Parathyroid adenoma (tissue), 2 donors: ENCODE measurements at regions not wholly inside any gene's neighbourhood (a gene's known extent, or its start where the extent isn't known, plus 50 kb on each side); places are given as distances from the start of the nearest gene placed in this dataset.

Experiments used
- H2AFZ ChIP-seq: fragments of 300-600 bp; sonication (generic); one replicate; pipeline ENCODE4 v1.7.0; 2017; ENCODE audit warnings: antibody characterized with exemption, mild to moderate bottlenecking
- H3K27ac ChIP-seq: fragments of 300-600 bp; sonication (generic); one replicate; pipeline ENCODE4 v1.7.0; 2017
- H3K27me3 ChIP-seq: fragments of 300-600 bp; sonication (generic); one replicate; pipeline ENCODE4 v1.7.0; 2017; ENCODE audit warnings: low read length; ENCODE audit not compliant: control insufficient read depth, insufficient read depth
- H3K36me3 ChIP-seq: fragments of 300-600 bp; sonication (generic); one replicate; pipeline ENCODE4 v1.7.0; 2017; ENCODE audit warnings: low read length; ENCODE audit not compliant: control insufficient read depth, insufficient read depth
- H3K4me1 ChIP-seq: fragments of 300-600 bp; sonication (generic); one replicate; pipeline ENCODE4 v1.7.0; 2017; ENCODE audit warnings: control low read depth
- H3K4me2 ChIP-seq: fragments of 300-600 bp; sonication (generic); one replicate; pipeline ENCODE4 v1.7.0; 2017; ENCODE audit warnings: low read length
- H3K4me3 ChIP-seq: fragments of 300-600 bp; sonication (generic); one replicate; pipeline ENCODE4 v1.7.0; 2017; ENCODE audit warnings: low read depth, low read length
- H3K79me2 ChIP-seq: fragments of 300-600 bp; sonication (generic); one replicate; pipeline ENCODE4 v1.7.0; 2017; ENCODE audit warnings: control low read depth
- H3K9ac ChIP-seq: fragments of 300-600 bp; sonication (generic); one replicate; pipeline ENCODE4 v1.7.0; 2017; ENCODE audit warnings: mild to moderate bottlenecking
- H3K9me3 ChIP-seq: fragments of 300-600 bp; sonication (generic); one replicate; pipeline ENCODE4 v1.7.0; 2017; ENCODE audit warnings: low read length; ENCODE audit not compliant: control insufficient read depth
- TF ChIP-seq, protein P1 (sequence below): fragments of 300-600 bp; sonication (generic); IDR thresholded peaks from one replicate; pipeline ENCODE4 v1.7.0; 2017; ENCODE audit warnings: antibody characterized with exemption, mild to moderate bottlenecking
- donor health status: primary hyperparathyroidism.

DNA sequence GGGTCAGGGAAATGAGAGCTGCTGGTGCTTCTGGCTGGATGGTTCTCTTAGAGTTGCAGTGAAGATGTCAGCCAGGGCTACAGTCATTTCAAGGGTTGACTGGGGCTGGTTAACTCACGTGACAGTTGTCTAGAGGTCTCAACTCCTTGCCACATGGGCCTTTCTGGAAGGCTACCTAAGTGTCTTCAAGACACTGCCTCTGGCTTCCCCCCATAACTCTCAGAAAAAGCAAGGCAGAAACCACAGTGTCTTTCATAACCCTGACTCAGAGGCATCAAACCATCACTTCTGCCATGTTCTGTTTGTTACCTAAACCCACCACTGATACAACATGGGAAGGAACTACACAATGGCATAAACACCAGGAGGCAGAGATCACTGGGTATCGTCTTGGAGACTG is 828.9 kb downstream of the EPHA4 start:
- Histone ChIP-seq H2AFZ (no peak overlapping the region), H3K27me3 (no peaks in the 10 kb centered on the region), H3K36me3 (no peaks in the 10 kb centered on the region), H3K4me1 (no peaks in the 10 kb centered on the region), H3K27ac (no peak overlapping the region), H3K9me3 (no peaks in the 10 kb centered on the region), H3K9ac (no peak overlapping the region), H3K79me2 (no peaks in the 10 kb centered on the region), H3K4me3 (no peak overlapping the region), H3K4me2 (no peak overlapping the region)
- TF ChIP-seq, protein P1, sequence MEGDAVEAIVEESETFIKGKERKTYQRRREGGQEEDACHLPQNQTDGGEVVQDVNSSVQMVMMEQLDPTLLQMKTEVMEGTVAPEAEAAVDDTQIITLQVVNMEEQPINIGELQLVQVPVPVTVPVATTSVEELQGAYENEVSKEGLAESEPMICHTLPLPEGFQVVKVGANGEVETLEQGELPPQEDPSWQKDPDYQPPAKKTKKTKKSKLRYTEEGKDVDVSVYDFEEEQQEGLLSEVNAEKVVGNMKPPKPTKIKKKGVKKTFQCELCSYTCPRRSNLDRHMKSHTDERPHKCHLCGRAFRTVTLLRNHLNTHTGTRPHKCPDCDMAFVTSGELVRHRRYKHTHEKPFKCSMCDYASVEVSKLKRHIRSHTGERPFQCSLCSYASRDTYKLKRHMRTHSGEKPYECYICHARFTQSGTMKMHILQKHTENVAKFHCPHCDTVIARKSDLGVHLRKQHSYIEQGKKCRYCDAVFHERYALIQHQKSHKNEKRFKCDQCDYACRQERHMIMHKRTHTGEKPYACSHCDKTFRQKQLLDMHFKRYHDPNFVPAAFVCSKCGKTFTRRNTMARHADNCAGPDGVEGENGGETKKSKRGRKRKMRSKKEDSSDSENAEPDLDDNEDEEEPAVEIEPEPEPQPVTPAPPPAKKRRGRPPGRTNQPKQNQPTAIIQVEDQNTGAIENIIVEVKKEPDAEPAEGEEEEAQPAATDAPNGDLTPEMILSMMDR: no peak

DNA sequence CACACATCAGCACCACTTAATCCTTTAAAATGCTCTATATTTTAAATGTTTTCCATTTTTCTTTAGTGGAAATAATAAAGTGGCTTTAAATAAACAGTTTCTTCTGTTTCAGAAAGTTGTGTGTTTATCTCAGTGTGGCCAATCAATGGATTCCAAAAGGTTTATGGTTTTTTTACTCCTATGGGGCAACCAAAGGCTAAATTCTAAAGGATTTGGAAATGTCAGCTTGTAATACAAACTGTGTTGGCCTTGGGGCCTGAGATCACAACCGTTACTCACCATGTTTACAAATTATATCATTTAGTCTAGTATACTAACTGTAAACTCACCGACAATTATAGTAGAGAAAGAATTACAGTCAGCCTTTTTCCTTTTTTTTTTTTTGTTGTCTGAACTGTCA is 827.2 kb downstream of the EPHA4 start:
- Histone ChIP-seq H3K79me2 (no peaks in the 10 kb centered on the region), H3K9me3 (no peaks in the 10 kb centered on the region), H3K4me2 (no peak overlapping the region), H3K9ac (no peak overlapping the region), H3K4me3 (no peak overlapping the region), H3K36me3 (no peaks in the 10 kb centered on the region), H3K27me3 (no peaks in the 10 kb centered on the region), H2AFZ (no peak overlapping the region), H3K27ac (no peak overlapping the region), H3K4me1 (no peaks in the 10 kb centered on the region)
- TF ChIP-seq, protein P1: no peak

DNA sequence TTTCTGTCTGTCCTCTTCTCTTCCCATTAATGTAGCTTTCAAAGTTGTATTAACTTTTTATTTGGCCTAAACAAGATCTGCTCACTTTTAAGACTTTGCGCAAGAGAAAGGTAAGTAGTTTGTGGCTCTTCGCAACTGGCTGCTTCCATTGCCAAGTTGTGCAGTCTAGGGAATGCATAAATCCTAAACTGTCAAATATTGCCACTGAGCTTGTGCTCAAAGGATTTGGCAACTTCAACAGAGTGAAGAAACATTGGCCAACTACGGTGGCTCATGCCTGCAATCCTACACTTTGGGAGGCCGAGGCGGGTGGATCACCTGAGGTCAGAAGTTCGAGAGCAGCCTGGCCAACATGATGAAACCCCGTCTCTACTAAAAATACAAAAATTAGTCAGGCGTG is 826.4 kb downstream of the EPHA4 start:
- H3K36me3 ChIP-seq: no peaks in the 10 kb centered on the region
- H3K9ac ChIP-seq: no peak overlapping the region
- TF ChIP-seq, protein P1: no peak
- H3K79me2 ChIP-seq: no peaks in the 10 kb centered on the region
- no peaks in the 10 kb centered on the region for H3K27me3 ChIP-seq
- H3K4me3 ChIP-seq: no peak overlapping the region
- H3K9me3 ChIP-seq: no peaks in the 10 kb centered on the region
- no peak overlapping the region for H3K27ac ChIP-seq
- H3K4me2 ChIP-seq: no peak overlapping the region
- H2AFZ ChIP-seq: no peak overlapping the region
- H3K4me1 ChIP-seq: no peaks in the 10 kb centered on the region

DNA sequence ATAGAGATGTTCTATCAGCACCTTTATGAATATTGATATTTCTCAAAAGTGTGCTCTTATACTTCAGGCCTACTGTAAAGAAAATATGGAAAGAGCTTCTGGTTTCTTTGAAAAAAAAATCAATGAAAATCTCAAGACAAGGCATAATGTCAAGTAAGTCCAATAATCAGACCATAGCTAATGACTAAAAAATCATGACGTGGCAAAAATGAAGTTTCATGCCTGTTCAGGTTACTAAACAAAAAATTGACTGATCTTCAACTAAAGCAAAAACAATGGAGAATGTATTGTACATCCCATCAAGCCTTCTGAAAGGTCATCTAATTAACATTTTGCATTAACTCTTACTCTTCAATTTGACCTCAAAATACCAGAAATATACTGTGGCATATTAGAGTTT is 824.4 kb downstream of the EPHA4 start:
- H3K27me3 ChIP-seq: no peaks in the 10 kb centered on the region
- H2AFZ ChIP-seq: no peak overlapping the region
- H3K4me2 ChIP-seq: no peak overlapping the region
- H3K4me1 ChIP-seq: no peaks in the 10 kb centered on the region
- H3K9me3 ChIP-seq: no peaks in the 10 kb centered on the region
- H3K36me3 ChIP-seq: no peaks in the 10 kb centered on the region
- no peak overlapping the region for H3K4me3 ChIP-seq
- H3K79me2 ChIP-seq: no peaks in the 10 kb centered on the region
- H3K27ac ChIP-seq: no peak overlapping the region
- H3K9ac ChIP-seq: no peak overlapping the region
- TF ChIP-seq, protein P1: no peak

DNA sequence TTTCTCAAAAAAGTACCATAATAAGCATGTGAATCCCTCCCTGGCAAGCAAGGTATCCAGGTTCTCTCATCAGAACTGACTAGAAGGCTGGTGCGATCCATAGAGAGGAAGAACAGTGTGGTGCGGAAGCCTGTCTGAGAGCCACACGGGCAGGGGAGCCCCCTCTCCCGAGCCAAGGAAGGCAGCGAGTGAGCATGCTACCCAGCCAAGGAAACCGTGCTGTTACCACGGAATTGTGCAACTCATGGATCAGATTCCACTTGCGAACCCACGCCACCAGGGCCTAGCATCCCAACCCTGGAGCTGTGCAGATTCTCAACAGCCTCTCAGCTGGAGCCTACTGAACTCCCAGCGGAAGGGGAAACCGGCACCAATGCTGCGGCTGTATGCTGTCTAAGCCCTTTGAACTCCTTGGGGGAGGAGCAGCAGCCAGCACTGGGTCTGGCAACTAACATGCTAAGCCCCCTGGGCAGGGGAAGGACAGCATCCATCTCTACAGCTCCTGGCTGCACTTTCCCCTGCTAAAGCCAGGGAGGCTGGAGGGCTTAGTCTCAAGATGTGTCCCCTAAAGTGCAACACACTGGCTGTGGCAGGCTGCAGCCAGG is 823.1 kb downstream of the EPHA4 start:
- H3K79me2 ChIP-seq: no peaks in the 10 kb centered on the region
- TF ChIP-seq, protein P1: no peak
- no peak overlapping the region for H3K9ac ChIP-seq
- no peak overlapping the region for H2AFZ ChIP-seq
- no peak overlapping the region for H3K27ac ChIP-seq
- H3K4me1 ChIP-seq: no peaks in the 10 kb centered on the region
- H3K9me3 ChIP-seq: no peaks in the 10 kb centered on the region
- H3K36me3 ChIP-seq: no peaks in the 10 kb centered on the region
- H3K27me3 ChIP-seq: no peaks in the 10 kb centered on the region
- H3K4me3 ChIP-seq: no peak overlapping the region
- no peak overlapping the region for H3K4me2 ChIP-seq
